ENCODE measurements at regions not wholly inside any gene's neighbourhood (a gene's known extent, or its start where the extent isn't known, plus 50 kb on each side); places are given as distances from the start of the nearest gene placed in this dataset.

- no peak for TF ChIP-seq CTCF (conservative IDR thresholded peaks at IDR 0.05; ENCODE audit: low read depth, low read length)
- TF ChIP-seq FOS (IDR thresholded peaks at IDR 0.05; ENCODE audit: low read depth, low read length) = no peak
- no peak for TF ChIP-seq MXI1 (IDR thresholded peaks at IDR 0.05; ENCODE audit: borderline replicate concordance, low read depth, low read length)
- no peak for TF ChIP-seq BHLHE40 (IDR thresholded peaks at IDR 0.05; ENCODE audit: low read depth, low read length)
- no peak for TF ChIP-seq RCOR1 (IDR thresholded peaks at IDR 0.05; ENCODE audit: insufficient replicate concordance, low read length)
- TF ChIP-seq SMC3 (IDR thresholded peaks at IDR 0.05; ENCODE audit: low read depth, low read length) = no peak
- TF ChIP-seq POLR2A (IDR thresholded peaks at IDR 0.05; ENCODE audit: low read depth, low read length) = no peak
- TF ChIP-seq RAD21 (IDR thresholded peaks at IDR 0.05; ENCODE audit: low read length) = no peak
These were observed 641.6 kb downstream of the SH2D4B start for GRCh38 chr10:81179324-81179723.

Data from IMR-90 (cell line).